GM23338 (cell line): ENCODE measurements at regions not wholly inside any gene's neighbourhood (a gene's known extent, or its start where the extent isn't known, plus 50 kb on each side); places are given as distances from the start of the nearest gene placed in this dataset.

ENCODE experiments used
- ATAC-seq: fragments of 200-7000 bp; cut with Tn5 transposase; 3 replicates; pipeline ENCODE4 v1.9.1; 2020
- DNase-seq: peaks from one replicate; pipeline ENCODE4 v3.0.0-alpha.2; 2015; ENCODE audit warnings: low spot score
- H2AFZ ChIP-seq: fragments of 200-600 bp; sonication (generic); 2 replicates; pipeline ENCODE4 v1.8.0; 2016; ENCODE audit warnings: antibody characterized with exemption, mild to moderate bottlenecking, moderate library complexity
- H3F3A ChIP-seq: fragments of 200-600 bp; sonication (generic); replicated peaks from 2 replicates; pipeline ENCODE4 v1.8.0; 2017; ENCODE audit warnings: antibody characterized with exemption, mixed run types, low read depth
- H3K27ac ChIP-seq: fragments of 200-600 bp; sonication (generic); 2 replicates; pipeline ENCODE4 v1.6.1; 2016; ENCODE audit warnings: low read depth
- H3K27me3 ChIP-seq: fragments of 200-600 bp; sonication (generic); 2 replicates; pipeline ENCODE4 v1.8.0; 2016; ENCODE audit warnings: mild to moderate bottlenecking, mixed run types, moderate library complexity; ENCODE audit not compliant: insufficient read depth
- H3K36me3 ChIP-seq: fragments of 200-600 bp; sonication (generic); 2 replicates; pipeline ENCODE4 v1.8.0; 2016; ENCODE audit warnings: mild to moderate bottlenecking; ENCODE audit not compliant: insufficient read depth
- H3K4me1 ChIP-seq: fragments of 200-600 bp; sonication (generic); 2 replicates; pipeline ENCODE4 v1.8.0; 2016; ENCODE audit warnings: mild to moderate bottlenecking, moderate library complexity; ENCODE audit not compliant: insufficient read depth
- H3K4me2 ChIP-seq: fragments of 200-600 bp; sonication (generic); 2 replicates; pipeline ENCODE4 v1.7.1; 2017; ENCODE audit warnings: mixed run types
- H3K4me3 ChIP-seq: fragments of 200-600 bp; sonication (generic); 2 replicates; pipeline ENCODE4 v1.6.1; 2016; ENCODE audit warnings: mixed run types
- H3K79me2 ChIP-seq: fragments of 200-600 bp; sonication (generic); replicated peaks from 2 replicates; pipeline ENCODE4 v1.8.0; 2017; ENCODE audit warnings: mild to moderate bottlenecking; ENCODE audit not compliant: insufficient read depth
- H3K9me2 ChIP-seq: fragments of 200-600 bp; sonication (generic); 2 replicates; pipeline ENCODE4 v1.8.0; 2017; ENCODE audit not compliant: insufficient read depth
- H4K20me1 ChIP-seq: fragments of 200-600 bp; sonication (generic); replicated peaks from 2 replicates; pipeline ENCODE4 v1.8.0; 2017; ENCODE audit warnings: mild to moderate bottlenecking; ENCODE audit not compliant: insufficient read depth
- H3K27ac Mint-ChIP-seq: 2 replicates; pipeline ENCODE4 v1.8.0; 2020; ENCODE audit warnings: inconsistent platforms, mild to moderate bottlenecking, moderate library complexity, mixed read lengths
- H3K27me3 Mint-ChIP-seq: 3 replicates; pipeline ENCODE4 v1.8.0; 2022; ENCODE audit warnings: low read depth, mild to moderate bottlenecking, moderate library complexity, mixed read lengths, inconsistent platforms; ENCODE audit not compliant: insufficient read depth, poor library complexity
- H3K36me3 Mint-ChIP-seq: 3 replicates; pipeline ENCODE4 v1.8.0; 2021; ENCODE audit warnings: low read depth, mild to moderate bottlenecking, inconsistent platforms, moderate library complexity, mixed read lengths
- H3K4me1 Mint-ChIP-seq: 3 replicates; pipeline ENCODE4 v1.8.0; 2020; ENCODE audit warnings: mild to moderate bottlenecking, inconsistent platforms, mixed read lengths
- H3K4me3 Mint-ChIP-seq: 3 replicates; pipeline ENCODE4 v1.8.0; 2021; ENCODE audit warnings: moderate library complexity, mild to moderate bottlenecking, inconsistent platforms, mixed read lengths
- H3K9me3 Mint-ChIP-seq: 3 replicates; pipeline ENCODE4 v1.8.0; 2020; ENCODE audit warnings: moderate library complexity, mild to moderate bottlenecking, inconsistent platforms, mixed read lengths
- CREB1 ChIP-seq: fragments of 250-450 bp; sonication (Bioruptor Pico); IDR thresholded peaks from 2 replicates; pipeline ENCODE4 v1.5.0; 2020; ENCODE audit warnings: low read depth, mild to moderate bottlenecking, moderate library complexity
- ETS1 ChIP-seq: IDR thresholded peaks from 2 replicates; pipeline ENCODE4 v1.6.1; 2016; ENCODE audit warnings: antibody characterized with exemption
- EZH2 ChIP-seq: fragments of 200-600 bp; sonication (generic); IDR thresholded peaks from one replicate; pipeline ENCODE4 v1.8.0; 2017; ENCODE audit warnings: antibody characterized with exemption, mild to moderate bottlenecking, low read depth; ENCODE audit not compliant: unreplicated experiment
- EZH2phosphoT487 ChIP-seq: fragments of 200-600 bp; sonication (generic); IDR thresholded peaks from one replicate; pipeline ENCODE4 v1.8.1; 2018; ENCODE audit warnings: antibody characterized with exemption; ENCODE audit not compliant: unreplicated experiment
- JUNB ChIP-seq: IDR thresholded peaks from one replicate; pipeline ENCODE4 v1.6.1; 2016; ENCODE audit warnings: antibody characterized with exemption; ENCODE audit not compliant: unreplicated experiment
- NANOG ChIP-seq: IDR thresholded peaks from 2 replicates; pipeline ENCODE4 v1.6.1; 2016; ENCODE audit warnings: antibody characterized with exemption, borderline replicate concordance
- POLR2AphosphoS5 ChIP-seq: IDR thresholded peaks from 2 replicates; pipeline ENCODE4 v1.6.1; 2016; ENCODE audit warnings: antibody characterized with exemption, low read depth
- REST ChIP-seq: IDR thresholded peaks from one replicate; pipeline ENCODE4 v1.6.1; 2018; ENCODE audit warnings: antibody characterized with exemption; ENCODE audit not compliant: unreplicated experiment
- STAT1 ChIP-seq: IDR thresholded peaks from one replicate; pipeline ENCODE4 v1.6.1; 2016; ENCODE audit warnings: antibody characterized with exemption; ENCODE audit not compliant: unreplicated experiment
- ZNF331 ChIP-seq: fragments of 250-450 bp; sonication (Bioruptor Pico); IDR thresholded peaks from 2 replicates; pipeline ENCODE4 v1.5.0; 2020; ENCODE audit warnings: low read depth, mild to moderate bottlenecking, moderate library complexity
- TF ChIP-seq, protein P1 (sequence below), 2 experiments: fragments of 200-600 bp in 1 of 2; sonication (generic) in 1 of 2; conservative IDR thresholded peaks; 2 replicates each; pipeline versions ENCODE4 v1.5.1 to v1.6.1; 2016 to 2017; ENCODE audit warnings: antibody characterized with exemption in 2 of 2, low read depth in 2 of 2, mild to moderate bottlenecking in 2 of 2, moderate library complexity in 1 of 2
- TF ChIP-seq, protein P2 (sequence below): fragments of 250-450 bp; sonication (Bioruptor Pico); IDR thresholded peaks from 2 replicates; pipeline ENCODE4 v1.5.0; 2020; ENCODE audit warnings: mild to moderate bottlenecking, moderate library complexity

DNA sequence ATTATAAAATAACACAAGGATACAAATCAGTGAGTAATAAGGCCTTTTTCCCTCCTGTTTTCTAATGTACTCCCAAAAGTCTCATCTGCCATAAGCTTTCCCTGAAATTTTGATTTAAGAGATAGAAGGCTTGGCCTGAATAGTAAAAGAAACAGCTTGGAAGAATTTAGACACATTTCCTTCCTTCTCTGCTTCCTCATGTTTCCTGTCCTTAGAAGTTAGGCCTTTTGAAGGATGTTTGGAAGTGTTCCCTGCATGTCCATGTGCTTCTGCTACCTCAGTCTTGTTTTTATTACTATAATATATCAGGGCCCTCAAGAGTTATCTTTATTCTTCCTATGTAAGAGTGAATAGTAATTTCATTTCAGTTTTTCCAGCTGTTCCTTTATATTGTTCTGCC, 242.7 kb downstream of the DEPDC1B start (continued):
- TF ChIP-seq EZH2 (no peak), STAT1 (no peak), REST (no peak), ETS1 (no peak), JUNB (no peak), POLR2AphosphoS5 (no peak), EZH2phosphoT487 (no peak), NANOG (no peak), ZNF331 (CRISPR knock-in tag) (no peak), CREB1 (CRISPR knock-in tag) (no peak)
- TF ChIP-seq, protein P1, sequence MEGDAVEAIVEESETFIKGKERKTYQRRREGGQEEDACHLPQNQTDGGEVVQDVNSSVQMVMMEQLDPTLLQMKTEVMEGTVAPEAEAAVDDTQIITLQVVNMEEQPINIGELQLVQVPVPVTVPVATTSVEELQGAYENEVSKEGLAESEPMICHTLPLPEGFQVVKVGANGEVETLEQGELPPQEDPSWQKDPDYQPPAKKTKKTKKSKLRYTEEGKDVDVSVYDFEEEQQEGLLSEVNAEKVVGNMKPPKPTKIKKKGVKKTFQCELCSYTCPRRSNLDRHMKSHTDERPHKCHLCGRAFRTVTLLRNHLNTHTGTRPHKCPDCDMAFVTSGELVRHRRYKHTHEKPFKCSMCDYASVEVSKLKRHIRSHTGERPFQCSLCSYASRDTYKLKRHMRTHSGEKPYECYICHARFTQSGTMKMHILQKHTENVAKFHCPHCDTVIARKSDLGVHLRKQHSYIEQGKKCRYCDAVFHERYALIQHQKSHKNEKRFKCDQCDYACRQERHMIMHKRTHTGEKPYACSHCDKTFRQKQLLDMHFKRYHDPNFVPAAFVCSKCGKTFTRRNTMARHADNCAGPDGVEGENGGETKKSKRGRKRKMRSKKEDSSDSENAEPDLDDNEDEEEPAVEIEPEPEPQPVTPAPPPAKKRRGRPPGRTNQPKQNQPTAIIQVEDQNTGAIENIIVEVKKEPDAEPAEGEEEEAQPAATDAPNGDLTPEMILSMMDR (conservative IDR thresholded peaks at IDR 0.05; ENCODE audit: low read depth in 2 of 2), result no peak

- H4K20me1 ChIP-seq, result no peaks in the 10 kb centered on the region
- H3K36me3 ChIP-seq, result no peaks in the 10 kb centered on the region
- no peak for ATAC-seq
- H3K4me1 ChIP-seq, result no peaks in the 10 kb centered on the region
- no peaks in the 10 kb centered on the region for H3K79me2 ChIP-seq
- H3K4me2 ChIP-seq, result no peak overlapping the region
- no peak overlapping the region for H3K4me3 ChIP-seq
- H3F3A ChIP-seq, result no peaks in the 10 kb centered on the region
- Mint-ChIP-seq H3K4me3 (no peak overlapping the region), H3K9me3 (no peaks in the 10 kb centered on the region), H3K4me1 (no peaks in the 10 kb centered on the region), H3K27ac (peak overlapping the region; percentile 17; the same call in 1 of the 2 replicates), H3K27me3 (no peaks in the 10 kb centered on the region), H3K36me3 (no peaks in the 10 kb centered on the region)
- no peaks in the 10 kb centered on the region; the same call in 1 of the 2 replicates for H3K9me2 ChIP-seq
- no peak for DNase-seq
- H3K27ac ChIP-seq, result no peak overlapping the region
- H3K27me3 ChIP-seq, result no peaks in the 10 kb centered on the region
- H2AFZ ChIP-seq, result no peak overlapping the region
- TF ChIP-seq, protein P2, sequence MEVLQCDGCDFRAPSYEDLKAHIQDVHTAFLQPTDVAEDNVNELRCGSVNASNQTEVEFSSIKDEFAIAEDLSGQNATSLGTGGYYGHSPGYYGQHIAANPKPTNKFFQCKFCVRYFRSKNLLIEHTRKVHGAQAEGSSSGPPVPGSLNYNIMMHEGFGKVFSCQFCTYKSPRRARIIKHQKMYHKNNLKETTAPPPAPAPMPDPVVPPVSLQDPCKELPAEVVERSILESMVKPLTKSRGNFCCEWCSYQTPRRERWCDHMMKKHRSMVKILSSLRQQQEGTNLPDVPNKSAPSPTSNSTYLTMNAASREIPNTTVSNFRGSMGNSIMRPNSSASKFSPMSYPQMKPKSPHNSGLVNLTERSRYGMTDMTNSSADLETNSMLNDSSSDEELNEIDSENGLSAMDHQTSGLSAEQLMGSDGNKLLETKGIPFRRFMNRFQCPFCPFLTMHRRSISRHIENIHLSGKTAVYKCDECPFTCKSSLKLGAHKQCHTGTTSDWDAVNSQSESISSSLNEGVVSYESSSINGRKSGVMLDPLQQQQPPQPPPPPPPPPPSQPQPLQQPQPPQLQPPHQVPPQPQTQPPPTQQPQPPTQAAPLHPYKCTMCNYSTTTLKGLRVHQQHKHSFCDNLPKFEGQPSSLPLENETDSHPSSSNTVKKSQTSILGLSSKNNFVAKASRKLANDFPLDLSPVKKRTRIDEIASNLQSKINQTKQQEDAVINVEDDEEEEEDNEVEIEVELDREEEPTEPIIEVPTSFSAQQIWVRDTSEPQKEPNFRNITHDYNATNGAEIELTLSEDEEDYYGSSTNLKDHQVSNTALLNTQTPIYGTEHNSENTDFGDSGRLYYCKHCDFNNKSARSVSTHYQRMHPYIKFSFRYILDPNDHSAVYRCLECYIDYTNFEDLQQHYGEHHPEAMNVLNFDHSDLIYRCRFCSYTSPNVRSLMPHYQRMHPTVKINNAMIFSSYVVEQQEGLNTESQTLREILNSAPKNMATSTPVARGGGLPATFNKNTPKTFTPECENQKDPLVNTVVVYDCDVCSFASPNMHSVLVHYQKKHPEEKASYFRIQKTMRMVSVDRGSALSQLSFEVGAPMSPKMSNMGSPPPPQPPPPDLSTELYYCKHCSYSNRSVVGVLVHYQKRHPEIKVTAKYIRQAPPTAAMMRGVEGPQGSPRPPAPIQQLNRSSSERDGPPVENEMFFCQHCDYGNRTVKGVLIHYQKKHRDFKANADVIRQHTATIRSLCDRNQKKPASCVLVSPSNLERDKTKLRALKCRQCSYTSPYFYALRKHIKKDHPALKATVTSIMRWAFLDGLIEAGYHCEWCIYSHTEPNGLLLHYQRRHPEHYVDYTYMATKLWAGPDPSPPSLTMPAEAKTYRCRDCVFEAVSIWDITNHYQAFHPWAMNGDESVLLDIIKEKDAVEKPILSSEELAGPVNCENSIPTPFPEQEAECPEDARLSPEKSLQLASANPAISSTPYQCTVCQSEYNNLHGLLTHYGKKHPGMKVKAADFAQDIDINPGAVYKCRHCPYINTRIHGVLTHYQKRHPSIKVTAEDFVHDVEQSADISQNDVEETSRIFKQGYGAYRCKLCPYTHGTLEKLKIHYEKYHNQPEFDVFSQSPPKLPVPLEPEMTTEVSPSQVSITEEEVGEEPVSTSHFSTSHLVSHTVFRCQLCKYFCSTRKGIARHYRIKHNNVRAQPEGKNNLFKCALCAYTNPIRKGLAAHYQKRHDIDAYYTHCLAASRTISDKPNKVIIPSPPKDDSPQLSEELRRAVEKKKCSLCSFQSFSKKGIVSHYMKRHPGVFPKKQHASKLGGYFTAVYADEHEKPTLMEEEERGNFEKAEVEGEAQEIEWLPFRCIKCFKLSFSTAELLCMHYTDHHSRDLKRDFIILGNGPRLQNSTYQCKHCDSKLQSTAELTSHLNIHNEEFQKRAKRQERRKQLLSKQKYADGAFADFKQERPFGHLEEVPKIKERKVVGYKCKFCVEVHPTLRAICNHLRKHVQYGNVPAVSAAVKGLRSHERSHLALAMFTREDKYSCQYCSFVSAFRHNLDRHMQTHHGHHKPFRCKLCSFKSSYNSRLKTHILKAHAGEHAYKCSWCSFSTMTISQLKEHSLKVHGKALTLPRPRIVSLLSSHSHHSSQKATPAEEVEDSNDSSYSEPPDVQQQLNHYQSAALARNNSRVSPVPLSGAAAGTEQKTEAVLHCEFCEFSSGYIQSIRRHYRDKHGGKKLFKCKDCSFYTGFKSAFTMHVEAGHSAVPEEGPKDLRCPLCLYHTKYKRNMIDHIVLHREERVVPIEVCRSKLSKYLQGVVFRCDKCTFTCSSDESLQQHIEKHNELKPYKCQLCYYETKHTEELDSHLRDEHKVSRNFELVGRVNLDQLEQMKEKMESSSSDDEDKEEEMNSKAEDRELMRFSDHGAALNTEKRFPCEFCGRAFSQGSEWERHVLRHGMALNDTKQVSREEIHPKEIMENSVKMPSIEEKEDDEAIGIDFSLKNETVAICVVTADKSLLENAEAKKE (CRISPR knock-in tag), result no peak
- no peak for TF ChIP-seq NANOG
- no peak for TF ChIP-seq ETS1
- no peak for TF ChIP-seq CREB1 (CRISPR knock-in tag)
Measured at GRCh38 chr5:60455589-60455988, 244.4 kb downstream of the DEPDC1B start.
